A549 (cell line): ENCODE measurements at regions not wholly inside any gene's neighbourhood (a gene's known extent, or its start where the extent isn't known, plus 50 kb on each side); places are given as distances from the start of the nearest gene placed in this dataset.
"Not testable (repeated sequence)": the region's sequence is repeated elsewhere in the genome, so short reads cannot be mapped to it uniquely, and the experiment has no call there.

Experiments
- ATAC-seq, 2 experiments: fragments of 200-7000 bp in 1 of 2; fragments of >200 bp in 1 of 2; cut with Nextera tagmentation in 1 of 2; cut with Tn5 transposase in 1 of 2; 3 replicates each; pipeline versions ENCODE4 v1.8.0 to v1.9.1; 2018 to 2020; ENCODE audit warnings: mild to moderate bottlenecking in 1 of 2, moderate library complexity in 1 of 2
- CTCF ChIA-PET: fragments of 300-600 bp; sonication (Branson Sonifier 250); formaldehyde crosslinking; extraction: SDS; loops from one replicate; lab custom pipeline; 2021; ENCODE audit warnings: antibody characterized with exemption, inconsistent platforms; lab: Yijun Ruan, JAX
- POLR2A ChIA-PET: fragments of 350-600 bp; formaldehyde crosslinking; extraction: SDS; loops from one replicate; lab custom pipeline; 2021; ENCODE audit warnings: antibody characterized with exemption, inconsistent platforms; lab: Yijun Ruan, JAX
- DNase-seq, 2 experiments: peaks; one replicate each; pipeline versions ENCODE4 v3.0.0 to v3.0.0-alpha.2; 2011 to 2016; ENCODE audit warnings: low read depth in 1 of 2, low spot score in 1 of 2
- FAIRE-seq: peaks from 2 replicates; lab custom pipeline; 2011; peaks lifted over from hg19 to GRCh38; lab: Jason Lieb, UNC
- H3K27ac ChIP-seq, 2 experiments: fragments of >200 bp; sonication (Bioruptor Twin); formaldehyde crosslinking; 3 replicates each; pipeline ENCODE4 v1.5.1; 2016 to 2017
- H3K4me1 ChIP-seq: fragments of >200 bp; sonication (Bioruptor Twin); formaldehyde crosslinking; 3 replicates; pipeline ENCODE4 v1.6.1; 2016
- H3K4me2 ChIP-seq: fragments of >200 bp; sonication (Bioruptor Twin); formaldehyde crosslinking; 3 replicates; pipeline ENCODE4 v1.6.1; 2016
- H3K4me3 ChIP-seq: fragments of >200 bp; sonication (Bioruptor Twin); formaldehyde crosslinking; 3 replicates; pipeline ENCODE4 v1.5.1; 2016
- H3K9me3 ChIP-seq: fragments of >200 bp; sonication (Bioruptor Twin); formaldehyde crosslinking; 3 replicates; pipeline ENCODE4 v1.6.1; 2016
- BCL3 ChIP-seq: fragments of >200 bp; sonication (Bioruptor Twin); formaldehyde crosslinking; IDR thresholded peaks from 3 replicates; pipeline ENCODE4 v1.6.1; 2016
- CTCF ChIP-seq: fragments of >200 bp; sonication (Bioruptor Twin); formaldehyde crosslinking; IDR thresholded peaks from 3 replicates; pipeline ENCODE4 v1.5.1; 2016
- E2F6 ChIP-seq: IDR thresholded peaks from 2 replicates; pipeline ENCODE4 v1.6.1; 2012; ENCODE audit warnings: low read depth, borderline replicate concordance
- EP300 ChIP-seq, 2 experiments: fragments of >200 bp; sonication (Bioruptor Twin); formaldehyde crosslinking; IDR thresholded peaks; 2 replicates in 1 of 2; 3 replicates in 1 of 2; pipeline ENCODE4 v1.6.1; 2016 to 2017
- FOXS1 ChIP-seq: fragments of 250-450 bp; sonication (Bioruptor Pico); IDR thresholded peaks from 2 replicates; pipeline ENCODE4 v1.5.0; 2020; ENCODE audit warnings: mild to moderate bottlenecking, moderate library complexity
- HES2 ChIP-seq: fragments of >200 bp; sonication (Bioruptor Twin); formaldehyde crosslinking; IDR thresholded peaks from 2 replicates; pipeline ENCODE4 v1.6.1; 2016
- HMGXB4 ChIP-seq: fragments of 250-450 bp; sonication (Bioruptor Pico); IDR thresholded peaks from 2 replicates; pipeline ENCODE4 v1.5.0; 2021; ENCODE audit warnings: mild to moderate bottlenecking, moderate library complexity, borderline replicate concordance
- JUN ChIP-seq, 2 experiments: fragments of >200 bp; sonication (Bioruptor Twin); formaldehyde crosslinking; IDR thresholded peaks; 2 replicates in 1 of 2; 3 replicates in 1 of 2; pipeline ENCODE4 v1.6.1; 2016 to 2017
- MAX ChIP-seq: IDR thresholded peaks from 2 replicates; pipeline ENCODE4 v1.6.1; 2012
- PBX3 ChIP-seq: IDR thresholded peaks from 2 replicates; pipeline ENCODE4 v1.6.1; 2012
- POLR2AphosphoS2 ChIP-seq: conservative IDR thresholded peaks from 2 replicates; pipeline ENCODE4 v1.6.1; 2012; ENCODE audit warnings: low read length, improper control_type of control experiment, inconsistent platforms
- RCOR1 ChIP-seq: fragments of 150-350 bp; IDR thresholded peaks from 2 replicates; pipeline ENCODE4 v1.6.1; 2014; ENCODE audit warnings: antibody characterized with exemption, low read length, low read depth
- REST ChIP-seq: fragments of 200-600 bp; sonication (generic); IDR thresholded peaks from 2 replicates; pipeline ENCODE4 v1.6.1; 2016; ENCODE audit warnings: antibody characterized with exemption, mild to moderate bottlenecking, moderate library complexity
- SREBF2 ChIP-seq: fragments of 450-650 bp; IDR thresholded peaks from 2 replicates; pipeline ENCODE4 v1.6.1; 2014; ENCODE audit warnings: mild to moderate bottlenecking, moderate library complexity
- TFCP2L1 ChIP-seq: fragments of 250-450 bp; sonication (Bioruptor Pico); IDR thresholded peaks from 2 replicates; pipeline ENCODE4 v1.5.0; 2021; ENCODE audit warnings: mild to moderate bottlenecking
- ZC3H11A ChIP-seq: fragments of 450-650 bp; IDR thresholded peaks from 2 replicates; pipeline ENCODE4 v1.6.1; 2014; ENCODE audit warnings: antibody characterized with exemption, mild to moderate bottlenecking
- ZFP36 ChIP-seq: fragments of 450-650 bp; IDR thresholded peaks from 2 replicates; pipeline ENCODE4 v1.6.1; 2014; ENCODE audit warnings: borderline replicate concordance; ENCODE audit not compliant: partially characterized antibody
- WGBS: methylation state at CpG from one replicate; pipeline ENCODE4 v1.1.6; 2017; ENCODE audit errors: missing lambda C conversion rate; 5-methylcytosine and 5-hydroxymethylcytosine counted together

- CTCF ChIA-PET: no interaction called here
- Histone ChIP-seq H3K4me2 (no peak overlapping the region), H3K4me1 (peaks cover 11% of the 10 kb centered on the region; the same call in 2 of the 3 replicates), H3K27ac (no peak overlapping the region), H3K9me3 (no peaks in the 10 kb centered on the region), H3K4me3 (no peak overlapping the region)
- POLR2A ChIA-PET: no interaction called here
- ATAC-seq (no peak), DNase-seq (no peak), FAIRE-seq (no peak)
- WGBS: 87% methylated on average over 6 of the region's 6 CpGs
- TF ChIP-seq JUN (IDR thresholded peaks at IDR 0.05) (no peak), E2F6 (no peak), ZC3H11A (no peak), PBX3 (no peak), TFCP2L1 (CRISPR knock-in tag) (no peak), CTCF (no peak), POLR2AphosphoS2 (no peak), EP300 (IDR thresholded peaks at IDR 0.05) (no peak), ZFP36 (no peak), HMGXB4 (CRISPR knock-in tag) (no peak), MAX (no peak), RCOR1 (no peak), BCL3 (no peak), FOXS1 (CRISPR knock-in tag) (no peak), SREBF2 (no peak), REST (no peak), HES2 (no peak)
Measured at GRCh38 chr5:143980506-143980905, 168.5 kb downstream of the HMHB1 start.

GRCh38 chr5:143982957-143983356 lies 171.0 kb downstream of the HMHB1 start:
- FAIRE-seq, ATAC-seq, H3K27ac ChIP-seq, POLR2A ChIA-PET, DNase-seq, H3K9me3 ChIP-seq, H3K4me2 ChIP-seq, H3K4me3 ChIP-seq: not testable (repeated sequence)
- WGBS: 73% methylated on average over 4 of the region's 4 CpGs
- H3K4me1 ChIP-seq: peaks cover 12% of the 10 kb centered on the region; the same call in 2 of the 3 replicates
- CTCF ChIA-PET: interaction anchor here (1.6 kb wide), 1 partner anchor 159 kb away, joined by 6 read pairs; no protein-coding TSS in a partner anchor
